ENCODE measurements at regions not wholly inside any gene's neighbourhood (a gene's known extent, or its start where the extent isn't known, plus 50 kb on each side); places are given as distances from the start of the nearest gene placed in this dataset.

GRCh38 chr13:97600458-97601075 is 166.6 kb downstream of the RAP2A start:
- TF ChIP-seq POLR2AphosphoS5 (IDR thresholded peaks at IDR 0.05; ENCODE audit: low read depth, low read length) (no peak), REST (IDR thresholded peaks at IDR 0.05; ENCODE audit: insufficient read depth in 1 of 2, low read depth in 2 of 2, low read length in 2 of 2) (no peak)

All from PFSK-1 (cell line).